Astrocyte of the cerebellum (primary cell): ENCODE measurements at regions not wholly inside any gene's neighbourhood (a gene's known extent, or its start where the extent isn't known, plus 50 kb on each side); places are given as distances from the start of the nearest gene placed in this dataset.

ENCODE experiments used
- DNase-seq: peaks from one replicate; pipeline ENCODE4 v3.0.0-alpha.2; 2011; ENCODE audit warnings: low read depth
- H3K4me3 ChIP-seq: 2 replicates; pipeline ENCODE4 v1.5.1; 2011; ENCODE audit warnings: mild to moderate bottlenecking, low read depth, low read length, moderate library complexity
- in situ Hi-C: cut with HindIII; loops from 2 replicates; pipeline ENCODE4 v1.10.0; 2017; ENCODE audit warnings: low sequenced_read_pairs
- TF ChIP-seq, protein P1 (sequence below): IDR thresholded peaks from 2 replicates; pipeline ENCODE4 v1.5.1; 2012; ENCODE audit warnings: low read length, low read depth, moderate library complexity, mild to moderate bottlenecking; ENCODE audit errors: missing control alignments

DNA sequence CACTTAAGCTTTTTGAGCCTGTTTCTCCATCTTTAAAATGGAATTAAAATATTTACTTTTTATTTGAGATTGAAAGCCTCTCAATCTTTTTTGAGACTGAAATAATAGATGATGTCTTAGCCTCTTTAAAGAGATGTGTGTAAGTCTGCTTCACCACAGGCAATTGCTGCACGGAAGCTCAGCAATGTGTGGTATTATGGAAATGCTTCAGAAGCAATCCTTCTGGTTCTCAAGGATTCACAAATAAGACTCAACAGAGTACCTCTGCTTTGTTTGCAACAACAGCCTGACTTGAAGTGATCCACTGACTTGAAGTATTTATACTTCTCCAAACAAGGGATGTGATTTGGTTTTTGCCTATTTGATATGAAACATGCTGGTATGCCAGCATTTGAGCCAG is 332.0 kb upstream of the RASGRP1 start:
- in situ Hi-C loops: no loop called here
- TF ChIP-seq, protein P1, sequence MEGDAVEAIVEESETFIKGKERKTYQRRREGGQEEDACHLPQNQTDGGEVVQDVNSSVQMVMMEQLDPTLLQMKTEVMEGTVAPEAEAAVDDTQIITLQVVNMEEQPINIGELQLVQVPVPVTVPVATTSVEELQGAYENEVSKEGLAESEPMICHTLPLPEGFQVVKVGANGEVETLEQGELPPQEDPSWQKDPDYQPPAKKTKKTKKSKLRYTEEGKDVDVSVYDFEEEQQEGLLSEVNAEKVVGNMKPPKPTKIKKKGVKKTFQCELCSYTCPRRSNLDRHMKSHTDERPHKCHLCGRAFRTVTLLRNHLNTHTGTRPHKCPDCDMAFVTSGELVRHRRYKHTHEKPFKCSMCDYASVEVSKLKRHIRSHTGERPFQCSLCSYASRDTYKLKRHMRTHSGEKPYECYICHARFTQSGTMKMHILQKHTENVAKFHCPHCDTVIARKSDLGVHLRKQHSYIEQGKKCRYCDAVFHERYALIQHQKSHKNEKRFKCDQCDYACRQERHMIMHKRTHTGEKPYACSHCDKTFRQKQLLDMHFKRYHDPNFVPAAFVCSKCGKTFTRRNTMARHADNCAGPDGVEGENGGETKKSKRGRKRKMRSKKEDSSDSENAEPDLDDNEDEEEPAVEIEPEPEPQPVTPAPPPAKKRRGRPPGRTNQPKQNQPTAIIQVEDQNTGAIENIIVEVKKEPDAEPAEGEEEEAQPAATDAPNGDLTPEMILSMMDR: no peak
- no peak for DNase-seq
- H3K4me3 ChIP-seq: no peak overlapping the region

DNA sequence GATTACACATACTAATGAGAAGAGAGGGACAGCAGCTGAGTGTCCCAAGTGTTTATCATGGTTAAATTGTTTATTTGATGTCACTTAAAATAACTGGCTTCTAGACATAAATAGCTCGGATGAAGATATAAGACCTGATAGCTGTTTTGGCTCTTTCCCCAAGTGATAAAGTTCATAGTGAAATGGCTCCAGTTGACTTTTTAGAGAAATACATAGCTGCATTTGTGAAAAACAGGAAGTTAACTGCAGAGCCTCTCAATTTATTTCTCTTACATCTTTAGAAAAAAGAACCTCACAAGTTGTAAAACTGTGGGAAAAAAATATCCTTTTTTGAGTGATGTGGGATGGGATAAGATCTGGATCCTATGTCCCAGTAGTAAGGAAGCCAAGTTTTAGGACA is 332.9 kb upstream of the RASGRP1 start:
- in situ Hi-C loops: no loop called here
- TF ChIP-seq, protein P1: no peak
- DNase-seq: no peak
- no peak overlapping the region for H3K4me3 ChIP-seq

DNA sequence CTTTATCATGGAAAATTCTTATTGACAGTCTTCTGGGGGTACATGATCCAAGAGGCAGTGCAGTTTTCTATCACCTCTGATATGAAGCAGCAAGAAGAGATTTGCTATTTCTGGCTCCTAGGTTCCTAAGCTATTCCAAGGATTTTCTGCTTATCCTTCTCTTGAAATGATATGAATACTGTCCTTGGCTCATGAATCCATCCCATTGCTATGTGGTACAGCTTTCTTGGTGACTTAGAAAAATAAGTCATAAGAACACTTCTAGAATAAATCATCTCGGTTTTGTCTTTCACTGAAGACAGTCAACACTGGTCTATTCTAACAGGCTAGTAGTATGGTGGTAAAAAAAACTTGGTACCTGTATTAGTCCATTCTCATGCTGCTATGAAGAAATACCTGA is 333.6 kb upstream of the RASGRP1 start:
- TF ChIP-seq, protein P1: no peak
- in situ Hi-C loops: no loop called here
- no peak overlapping the region for H3K4me3 ChIP-seq
- no peak for DNase-seq

DNA sequence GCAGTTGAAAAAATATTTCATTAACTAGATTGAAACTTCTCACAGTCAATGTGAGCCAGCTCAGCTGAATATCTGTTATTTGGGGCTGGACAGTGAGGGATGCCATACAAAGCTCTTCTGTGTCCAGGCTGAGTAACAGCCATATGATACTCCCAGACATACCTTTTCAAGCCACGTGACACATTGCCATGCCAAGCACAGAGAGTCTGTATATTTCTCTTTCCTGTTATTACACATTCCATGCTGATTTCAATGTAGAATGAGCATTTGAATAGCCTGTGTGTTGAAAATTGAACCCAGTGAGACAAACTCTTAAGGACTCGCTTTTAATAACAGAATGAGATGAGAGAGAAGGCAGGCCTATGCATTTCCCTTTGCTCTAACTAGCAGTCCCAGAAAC is 334.7 kb upstream of the RASGRP1 start:
- H3K4me3 ChIP-seq: no peak overlapping the region
- no peak for DNase-seq
- TF ChIP-seq, protein P1: no peak
- in situ Hi-C loops: no loop called here

DNA sequence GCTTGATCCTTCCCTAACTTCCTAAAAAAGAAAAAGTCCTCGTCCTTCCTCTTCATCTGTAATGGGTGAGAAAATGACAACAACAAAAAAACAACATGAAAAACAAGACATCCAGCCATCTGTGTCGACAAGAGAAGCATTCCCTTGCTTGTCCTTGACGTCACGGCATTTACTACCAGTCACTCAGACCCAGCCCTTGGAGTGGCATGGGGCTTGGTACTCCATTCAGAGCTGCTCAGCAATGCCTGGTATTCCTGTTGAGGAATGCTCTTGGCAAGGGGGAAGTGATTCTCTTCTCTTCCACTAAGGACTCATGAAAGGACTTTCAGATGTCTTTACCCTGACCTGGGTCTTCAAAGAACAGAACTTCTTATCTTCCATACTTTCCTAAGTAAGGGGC is 339.7 kb upstream of the RASGRP1 start:
- in situ Hi-C loops: no loop called here
- H3K4me3 ChIP-seq: no peak overlapping the region
- TF ChIP-seq, protein P1: no peak
- DNase-seq: no peak

DNA sequence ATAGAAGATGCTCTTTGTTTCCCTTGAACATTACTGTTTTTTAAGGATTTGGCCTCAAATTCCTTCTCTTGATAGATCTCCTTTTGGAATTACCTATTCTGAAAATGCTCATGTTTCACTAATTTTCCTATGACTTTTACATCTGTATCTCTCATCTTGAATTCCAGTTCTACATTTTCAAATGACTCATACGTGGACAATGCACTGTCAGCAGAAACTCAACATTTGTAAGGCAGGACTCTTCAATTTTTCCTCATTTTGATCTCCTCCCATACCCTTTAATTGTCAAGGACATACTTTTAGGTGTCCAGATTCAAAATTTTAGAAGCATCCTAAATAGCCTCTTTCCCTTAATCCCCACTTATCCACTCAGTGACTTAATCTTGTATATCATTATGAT is 341.0 kb upstream of the RASGRP1 start:
- DNase-seq: no peak
- TF ChIP-seq, protein P1: no peak
- in situ Hi-C loops: no loop called here

DNA sequence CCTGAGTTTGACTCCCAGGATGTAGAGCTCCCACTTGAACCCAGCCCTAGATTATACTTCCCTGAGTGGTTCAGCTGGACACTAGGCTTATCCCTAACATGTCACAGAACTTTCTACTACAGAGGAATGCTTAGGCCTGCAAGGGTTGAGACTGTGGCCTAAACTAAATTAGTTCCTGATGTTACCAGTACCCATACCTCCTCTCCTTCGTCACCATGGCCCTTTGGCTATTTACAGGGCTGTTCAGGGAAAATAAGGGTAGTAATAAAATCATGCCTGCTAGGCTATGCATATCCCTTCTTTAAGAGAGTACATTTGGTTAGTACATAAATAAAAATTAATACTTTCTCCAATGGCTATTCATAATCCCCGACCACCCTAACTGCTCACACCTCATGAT is 356.4 kb upstream of the RASGRP1 start:
- in situ Hi-C loops: no loop called here
- TF ChIP-seq, protein P1: no peak
- H3K4me3 ChIP-seq: no peak overlapping the region
- no peak for DNase-seq

More for the DNA sequence above, 341.0 kb upstream of the RASGRP1 start:
- H3K4me3 ChIP-seq: no peak overlapping the region
